Dedifferentiated amniotic fluid mesenchymal stem cell (primary cell): ENCODE measurements at regions not wholly inside any gene's neighbourhood (a gene's known extent, or its start where the extent isn't known, plus 50 kb on each side); places are given as distances from the start of the nearest gene placed in this dataset.
"Not testable (repeated sequence)": the region's sequence is repeated elsewhere in the genome, so short reads cannot be mapped to it uniquely, and the experiment has no call there.

Experiments
- DNase-seq: peaks from one replicate; pipeline ENCODE4 v3.0.0-alpha.2; 2016; ENCODE audit errors: extremely low spot score

- peak; percentile 31 for DNase-seq
Measured at GRCh38 chr4:166153548-166153947, 280.5 kb downstream of the TLL1 start.

- DNase-seq: no peak
Measured at GRCh38 chr4:166162327-166162726, 289.3 kb downstream of the TLL1 start.

GRCh38 chr4:166165829-166166420 lies 292.9 kb downstream of the TLL1 start:
- DNase-seq: peak; percentile 79

- DNase-seq: no peak
Measured at GRCh38 chr4:166169111-166169510, 296.1 kb downstream of the TLL1 start.

- DNase-seq: no peak
Measured at GRCh38 chr4:166172619-166173018, 299.6 kb downstream of the TLL1 start.

- no peak for DNase-seq
Measured at GRCh38 chr4:166174717-166175490, 301.9 kb downstream of the TLL1 start.

- no peak for DNase-seq
Measured at GRCh38 chr4:166182145-166182544, 309.1 kb downstream of the TLL1 start.

- DNase-seq: no peak
Measured at GRCh38 chr4:166195101-166195500, 322.1 kb downstream of the TLL1 start.

- no peak for DNase-seq
Measured at GRCh38 chr4:166197166-166197565, 324.1 kb downstream of the TLL1 start.

- no peak for DNase-seq
Measured at GRCh38 chr4:166198041-166198440, 325.0 kb downstream of the TLL1 start.

- DNase-seq: no peak
Measured at GRCh38 chr4:166198516-166199310, 325.7 kb downstream of the TLL1 start.

- no peak for DNase-seq
Measured at GRCh38 chr4:166202991-166203390, 330.0 kb downstream of the TLL1 start.

GRCh38 chr4:166212326-166212725 lies 339.3 kb downstream of the TLL1 start:
- DNase-seq: not testable (repeated sequence)

- no peak for DNase-seq
Measured at GRCh38 chr4:166222271-166222670, 349.2 kb downstream of the TLL1 start.

- DNase-seq: no peak
Measured at GRCh38 chr4:166228112-166228511, 355.1 kb downstream of the TLL1 start.

GRCh38 chr4:166229799-166230198 lies 356.8 kb downstream of the TLL1 start:
- no peak for DNase-seq

GRCh38 chr4:166230841-166231240 lies 357.8 kb downstream of the TLL1 start:
- DNase-seq: no peak

- no peak for DNase-seq
Measured at GRCh38 chr4:166239354-166239753, 366.3 kb downstream of the TLL1 start.

- DNase-seq: no peak
Measured at GRCh38 chr4:166252487-166253402, 379.7 kb downstream of the TLL1 start.

GRCh38 chr4:166257276-166257675 lies 384.2 kb downstream of the TLL1 start:
- no peak for DNase-seq

GRCh38 chr4:166257891-166258290 lies 384.9 kb downstream of the TLL1 start:
- no peak for DNase-seq

GRCh38 chr4:166259081-166259480 lies 386.0 kb downstream of the TLL1 start:
- no peak for DNase-seq
